GM23248 (cell line): ENCODE measurements at regions not wholly inside any gene's neighbourhood (a gene's known extent, or its start where the extent isn't known, plus 50 kb on each side); places are given as distances from the start of the nearest gene placed in this dataset.

ENCODE experiments used
- DNase-seq: peaks from one replicate; pipeline ENCODE4 v3.0.0-alpha.2; 2015
- H2AFZ ChIP-seq: fragments of 200-600 bp; sonication (generic); 2 replicates; pipeline ENCODE4 v1.6.1; 2016; ENCODE audit warnings: antibody characterized with exemption
- H3F3A ChIP-seq: fragments of 200-600 bp; sonication (generic); 2 replicates; pipeline ENCODE4 v1.6.1; 2016; ENCODE audit warnings: mild to moderate bottlenecking, antibody characterized with exemption, mixed run types; ENCODE audit not compliant: insufficient read depth
- H3K27ac ChIP-seq: fragments of 200-600 bp; sonication (generic); 2 replicates; pipeline ENCODE4 v1.5.1; 2016; ENCODE audit warnings: mild to moderate bottlenecking
- H3K27me3 ChIP-seq: fragments of 200-600 bp; sonication (generic); replicated peaks from 2 replicates; pipeline ENCODE4 v1.6.1; 2016; ENCODE audit warnings: mild to moderate bottlenecking; ENCODE audit not compliant: insufficient read depth
- H3K36me3 ChIP-seq: fragments of 200-600 bp; sonication (generic); 2 replicates; pipeline ENCODE4 v1.6.1; 2016; ENCODE audit warnings: low read depth, mild to moderate bottlenecking
- H3K4me1 ChIP-seq: fragments of 200-600 bp; sonication (generic); 2 replicates; pipeline ENCODE4 v1.6.1; 2016; ENCODE audit warnings: mild to moderate bottlenecking; ENCODE audit not compliant: insufficient read depth
- H3K4me2 ChIP-seq: fragments of 200-600 bp; sonication (generic); one replicate; pipeline ENCODE4 v1.6.1; 2016; ENCODE audit warnings: mild to moderate bottlenecking; ENCODE audit not compliant: unreplicated experiment
- H3K4me3 ChIP-seq: fragments of 200-600 bp; sonication (generic); 2 replicates; pipeline ENCODE4 v1.5.1; 2016; ENCODE audit warnings: mild to moderate bottlenecking
- H3K79me2 ChIP-seq: fragments of 200-600 bp; sonication (generic); 2 replicates; pipeline ENCODE4 v1.6.1; 2016; ENCODE audit warnings: mild to moderate bottlenecking; ENCODE audit not compliant: insufficient read depth
- H3K9ac ChIP-seq: fragments of 200-600 bp; sonication (generic); 2 replicates; pipeline ENCODE4 v1.6.1; 2016; ENCODE audit warnings: mild to moderate bottlenecking
- H3K9me2 ChIP-seq: fragments of 200-600 bp; sonication (generic); 2 replicates; pipeline ENCODE4 v1.6.1; 2016; ENCODE audit warnings: mixed run types, mild to moderate bottlenecking, moderate library complexity; ENCODE audit not compliant: insufficient read depth
- H3K9me3 ChIP-seq: fragments of 200-600 bp; sonication (generic); one replicate; pipeline ENCODE4 v1.6.1; 2017; ENCODE audit warnings: low read depth
- H4K20me1 ChIP-seq: fragments of 200-600 bp; sonication (generic); 2 replicates; pipeline ENCODE4 v1.6.0; 2016; ENCODE audit not compliant: insufficient read depth
- EZH2 ChIP-seq: fragments of 200-600 bp; sonication (generic); IDR thresholded peaks from 2 replicates; pipeline ENCODE4 v1.6.1; 2018; ENCODE audit warnings: antibody characterized with exemption, mild to moderate bottlenecking; ENCODE audit not compliant: insufficient read depth, poor library complexity, severe bottlenecking
- EZH2phosphoT487 ChIP-seq: fragments of 200-600 bp; sonication (generic); IDR thresholded peaks from 2 replicates; pipeline ENCODE4 v1.6.1; 2018; ENCODE audit warnings: antibody characterized with exemption, moderate library complexity, mild to moderate bottlenecking, low read depth; ENCODE audit not compliant: insufficient read depth
- WGBS, 2 experiments: methylation state at CpG; one replicate each; pipeline ENCODE4 v1.1.6; 2015 to 2017; ENCODE audit warnings: low lambda C conversion rate in 2 of 2, low coverage in 1 of 2; ENCODE audit errors: missing lambda C conversion rate in 2 of 2; 5-methylcytosine and 5-hydroxymethylcytosine counted together
- in situ Hi-C: fragments of 300-500 bp; cut with MboI; formaldehyde crosslinking; loops from 2 replicates; pipeline ENCODE4 v1.15.0; 2020

- no peak overlapping the region for H3K4me2 ChIP-seq
- DNase-seq = no peak
- H4K20me1 ChIP-seq = no peaks in the 10 kb centered on the region
- no peaks in the 10 kb centered on the region for H3F3A ChIP-seq
- H3K4me1 ChIP-seq = no peaks in the 10 kb centered on the region
- H3K27ac ChIP-seq = no peak overlapping the region
- H3K9me3 ChIP-seq = no peaks in the 10 kb centered on the region
- no peak overlapping the region for H3K4me3 ChIP-seq
- WGBS, 2 experiments = 55 to 56% methylated on average over 1 of the region's 1 CpG
- H3K36me3 ChIP-seq = no peaks in the 10 kb centered on the region
- H3K27me3 ChIP-seq = no peaks in the 10 kb centered on the region
- H3K9me2 ChIP-seq = 0 out of 2 replicates have a peak, but pooled peaks cover 5% of the 10 kb centered on the region
- H2AFZ ChIP-seq = no peak overlapping the region
- TF ChIP-seq EZH2 (no peak), EZH2phosphoT487 (no peak)
- H3K9ac ChIP-seq = no peak overlapping the region
- in situ Hi-C loops = no loop called here
- no peaks in the 10 kb centered on the region for H3K79me2 ChIP-seq
Observed at GRCh38 chr2:146615778-146616177, 1229.1 kb upstream of the ACVR2A start.

- Histone ChIP-seq H4K20me1 (no peaks in the 10 kb centered on the region), H3K4me3 (no peak overlapping the region), H3K36me3 (no peaks in the 10 kb centered on the region), H3K79me2 (no peaks in the 10 kb centered on the region), H3K9me3 (no peaks in the 10 kb centered on the region), H3F3A (peaks cover 3% of the 10 kb centered on the region; the same call in 1 of the 2 replicates), H3K4me2 (no peak overlapping the region), H3K27me3 (no peaks in the 10 kb centered on the region), H3K9ac (no peak overlapping the region), H3K9me2 (0 out of 2 replicates have a peak, but pooled peaks cover 5% of the 10 kb centered on the region), H3K4me1 (no peaks in the 10 kb centered on the region), H3K27ac (no peak overlapping the region), H2AFZ (no peak overlapping the region)
- in situ Hi-C loops = no loop called here
- WGBS, 2 experiments = 14 to 39% methylated on average over 1 of the region's 1 CpG
- DNase-seq = no peak
- no peak for TF ChIP-seq EZH2phosphoT487
- no peak for TF ChIP-seq EZH2
Observed at GRCh38 chr2:146608490-146608889, 1236.3 kb upstream of the ACVR2A start.

- no peaks in the 10 kb centered on the region for H3K9me3 ChIP-seq
- no peak for TF ChIP-seq EZH2
- no peak for TF ChIP-seq EZH2phosphoT487
- no peaks in the 10 kb centered on the region for H4K20me1 ChIP-seq
- no peaks in the 10 kb centered on the region for H3K79me2 ChIP-seq
- peaks cover 13% of the 10 kb centered on the region for H3K4me1 ChIP-seq
- H2AFZ ChIP-seq = no peak overlapping the region
- no peak overlapping the region for H3K4me3 ChIP-seq
- H3K27me3 ChIP-seq = no peaks in the 10 kb centered on the region
- H3K9me2 ChIP-seq = no peaks in the 10 kb centered on the region
- H3F3A ChIP-seq = peaks cover 18% of the 10 kb centered on the region
- H3K27ac ChIP-seq = no peak overlapping the region
- no peak overlapping the region for H3K9ac ChIP-seq
- no peak for DNase-seq
- no peaks in the 10 kb centered on the region for H3K36me3 ChIP-seq
- in situ Hi-C loops = no loop called here
- WGBS, 2 experiments = 92 to 94% methylated on average over 4 of the region's 4 CpGs
- no peak overlapping the region for H3K4me2 ChIP-seq
Observed at GRCh38 chr2:146604521-146604920, 1240.3 kb upstream of the ACVR2A start.

GRCh38 chr2:146602856-146603255, 1242.0 kb upstream of the ACVR2A start:
- peak overlapping the region; percentile 48 for H2AFZ ChIP-seq
- no peaks in the 10 kb centered on the region for H3K27me3 ChIP-seq
- H3K4me2 ChIP-seq = peak overlapping the region; percentile 66
- in situ Hi-C loops = no loop called here
- H3K9me2 ChIP-seq = no peaks in the 10 kb centered on the region
- no peaks in the 10 kb centered on the region for H3K9me3 ChIP-seq
- no peak for TF ChIP-seq EZH2phosphoT487
- no peak for TF ChIP-seq EZH2
- no peaks in the 10 kb centered on the region for H3K79me2 ChIP-seq
- 42 to 58% methylated on average over 3 of the region's 3 CpGs for WGBS, 2 experiments
- no peaks in the 10 kb centered on the region for H3K36me3 ChIP-seq
- peak overlapping the region; percentile 51 for H3K27ac ChIP-seq
- peaks cover 18% of the 10 kb centered on the region for H3F3A ChIP-seq
- no peaks in the 10 kb centered on the region for H4K20me1 ChIP-seq
- H3K4me3 ChIP-seq = peak overlapping the region; percentile 22; the same call in 1 of the 2 replicates
- peak; percentile 21 for DNase-seq
- peaks cover 13% of the 10 kb centered on the region for H3K4me1 ChIP-seq
- H3K9ac ChIP-seq = no peak overlapping the region

- Histone ChIP-seq H3K27me3 (no peaks in the 10 kb centered on the region), H3K79me2 (no peaks in the 10 kb centered on the region), H3F3A (peaks cover 18% of the 10 kb centered on the region), H2AFZ (peak overlapping the region; percentile 48), H3K9ac (no peak overlapping the region), H3K4me1 (peaks cover 13% of the 10 kb centered on the region), H3K4me2 (peak overlapping the region; percentile 66), H3K9me2 (no peaks in the 10 kb centered on the region), H3K36me3 (no peaks in the 10 kb centered on the region), H4K20me1 (no peaks in the 10 kb centered on the region), H3K9me3 (no peaks in the 10 kb centered on the region), H3K4me3 (peak overlapping the region; percentile 22; the same call in 1 of the 2 replicates), H3K27ac (peak overlapping the region; percentile 51)
- in situ Hi-C loops = no loop called here
- peak; percentile 72 for DNase-seq
- no peak for TF ChIP-seq EZH2
- no peak for TF ChIP-seq EZH2phosphoT487
Observed at GRCh38 chr2:146602383-146602782, 1242.4 kb upstream of the ACVR2A start.
